ENCODE measurements at regions not wholly inside any gene's neighbourhood (a gene's known extent, or its start where the extent isn't known, plus 50 kb on each side); places are given as distances from the start of the nearest gene placed in this dataset.

DNA sequence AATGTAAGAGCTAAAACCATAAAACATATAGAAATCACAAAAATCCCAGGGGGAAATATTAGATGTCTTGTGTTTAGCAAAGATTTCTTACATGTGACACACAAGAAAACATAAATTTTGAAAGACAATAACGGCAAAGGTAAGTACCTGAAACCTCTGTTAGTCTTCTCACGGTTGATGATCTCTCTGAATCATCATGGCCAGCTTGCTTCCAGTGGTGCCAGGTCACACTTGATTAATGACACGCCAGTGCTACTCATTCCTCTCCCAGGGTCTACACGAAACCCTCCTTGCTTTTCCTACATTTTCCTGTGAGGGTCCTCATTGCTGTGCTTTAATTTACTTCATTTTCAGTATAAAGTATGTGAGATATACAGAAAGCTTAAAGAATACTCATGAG is 114.4 kb upstream of the PARP11 start:
- no peak for DNase-seq

DNA sequence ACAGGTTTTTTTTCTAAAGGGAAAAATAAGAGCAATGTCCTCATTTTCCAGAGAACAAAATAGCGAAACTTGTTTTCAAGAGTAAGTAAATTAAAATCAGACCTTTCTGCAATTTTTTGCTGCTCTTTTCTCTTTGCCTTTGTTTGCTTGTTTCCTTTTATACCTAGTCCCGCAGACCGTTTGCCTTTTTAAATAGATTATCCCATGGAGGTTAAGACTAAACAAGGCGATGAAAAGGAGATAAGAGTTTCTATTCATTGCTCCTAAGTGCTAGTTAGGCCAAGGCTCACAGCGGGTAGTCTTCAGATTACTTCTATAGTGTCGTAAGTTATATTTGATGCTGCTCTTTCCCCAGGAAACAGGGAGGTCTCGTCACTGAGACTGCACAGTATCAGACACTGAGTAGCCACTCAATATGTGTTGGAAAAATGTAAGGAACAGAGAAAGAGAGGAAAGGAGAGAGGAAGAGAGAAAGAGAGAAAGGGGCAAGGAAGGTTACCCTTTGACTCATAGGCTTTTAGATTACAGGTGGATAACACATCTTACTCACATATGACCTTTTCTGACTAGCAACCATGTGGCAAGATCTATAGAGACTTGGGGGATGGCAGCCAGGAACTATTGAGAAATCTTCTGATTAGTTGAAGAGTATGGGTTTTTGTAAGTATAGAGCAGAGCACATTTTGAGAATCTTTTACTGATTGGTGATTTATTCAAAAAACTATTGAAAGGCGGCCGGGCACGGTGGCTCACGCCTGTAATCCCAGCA is 107.5 kb upstream of the PARP11 start:
- no peak for DNase-seq

DNA sequence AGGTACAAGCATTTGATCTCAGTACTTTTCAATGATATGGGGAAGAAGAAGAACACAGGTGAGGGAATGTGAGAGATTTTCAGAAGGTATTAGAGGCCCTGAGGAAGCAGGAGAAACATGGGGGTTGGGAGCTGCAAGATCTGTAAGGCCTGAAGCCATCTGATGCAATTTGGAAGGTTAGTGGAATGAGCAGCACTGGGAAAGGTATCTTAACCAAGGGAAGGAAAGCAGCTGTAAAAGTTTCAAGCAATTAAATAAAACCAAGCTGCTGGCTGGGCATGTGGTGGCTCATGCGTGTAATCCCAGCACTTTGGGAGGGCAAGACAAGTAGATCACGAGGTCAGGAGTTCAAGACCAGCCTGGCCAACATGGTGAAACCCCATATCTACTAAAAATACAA is 104.4 kb upstream of the PARP11 start:
- no peak for DNase-seq

DNA sequence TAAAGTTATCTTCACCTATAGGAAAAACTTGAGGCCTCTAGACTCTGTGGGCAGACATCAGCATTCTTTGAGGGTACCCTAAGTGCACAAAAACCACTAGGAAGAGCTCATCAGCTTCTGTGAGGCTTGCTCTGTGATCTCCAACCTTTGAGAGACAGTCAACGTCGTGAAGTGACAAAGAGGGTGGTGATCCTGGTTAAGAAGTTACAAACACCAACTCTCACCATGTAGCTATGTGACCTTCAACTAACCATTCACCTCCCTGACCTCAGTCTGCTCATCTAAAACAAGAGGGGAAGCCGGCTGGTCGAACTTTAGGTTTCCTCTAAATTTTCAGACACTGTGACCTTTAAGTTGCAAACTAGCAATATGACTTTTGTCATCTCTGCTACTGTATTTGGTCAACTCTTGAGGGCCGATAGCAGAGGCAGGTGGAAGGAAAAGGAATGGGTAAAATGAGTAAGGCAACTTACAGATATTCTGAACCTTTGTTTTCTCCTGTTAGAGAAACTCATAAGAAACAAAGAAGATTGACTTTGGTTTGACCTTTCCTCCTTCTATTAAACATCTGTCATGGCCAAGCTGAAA is 103.2 kb upstream of the PARP11 start:
- DNase-seq = peak; percentile 41

DNA sequence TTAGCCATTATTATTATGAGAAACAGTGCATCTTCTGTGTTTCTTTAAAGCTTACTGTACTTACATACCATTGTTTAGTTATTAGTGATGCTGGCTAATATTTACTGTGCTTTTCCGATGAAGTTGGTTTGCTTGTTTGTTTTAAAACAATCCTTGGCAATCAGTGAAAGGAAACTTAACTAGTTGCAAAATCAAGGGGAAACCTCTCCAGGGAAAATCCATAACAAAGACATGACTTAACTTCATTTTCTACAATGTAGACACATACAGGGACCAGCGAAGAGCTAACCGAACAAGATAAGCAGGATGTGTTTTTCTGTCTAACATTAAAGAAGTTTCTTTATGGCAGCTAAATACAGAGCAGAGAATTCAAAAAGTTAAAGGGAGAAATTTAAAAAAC is 102.5 kb upstream of the PARP11 start:
- no peak for DNase-seq

DNA sequence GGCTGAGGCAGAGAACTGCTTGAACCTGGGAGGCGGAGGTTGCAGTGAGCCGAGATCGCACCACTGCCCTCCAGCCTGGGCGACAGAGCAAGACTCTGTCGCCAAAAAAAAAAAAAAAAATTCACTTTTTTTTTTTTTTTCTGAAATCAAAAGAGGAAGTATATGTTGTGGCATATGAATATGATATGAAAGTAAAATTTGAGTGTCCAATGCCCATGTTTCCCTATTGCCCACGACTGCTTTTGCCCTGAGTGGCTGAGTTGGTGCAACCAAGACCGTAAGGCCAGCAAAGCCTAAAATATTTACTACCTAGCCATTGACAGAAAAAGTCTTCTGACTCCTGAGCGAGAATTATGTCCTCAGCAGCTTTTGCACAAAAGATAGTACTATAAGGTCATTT is 101.7 kb upstream of the PARP11 start:
- DNase-seq = no peak

DNA sequence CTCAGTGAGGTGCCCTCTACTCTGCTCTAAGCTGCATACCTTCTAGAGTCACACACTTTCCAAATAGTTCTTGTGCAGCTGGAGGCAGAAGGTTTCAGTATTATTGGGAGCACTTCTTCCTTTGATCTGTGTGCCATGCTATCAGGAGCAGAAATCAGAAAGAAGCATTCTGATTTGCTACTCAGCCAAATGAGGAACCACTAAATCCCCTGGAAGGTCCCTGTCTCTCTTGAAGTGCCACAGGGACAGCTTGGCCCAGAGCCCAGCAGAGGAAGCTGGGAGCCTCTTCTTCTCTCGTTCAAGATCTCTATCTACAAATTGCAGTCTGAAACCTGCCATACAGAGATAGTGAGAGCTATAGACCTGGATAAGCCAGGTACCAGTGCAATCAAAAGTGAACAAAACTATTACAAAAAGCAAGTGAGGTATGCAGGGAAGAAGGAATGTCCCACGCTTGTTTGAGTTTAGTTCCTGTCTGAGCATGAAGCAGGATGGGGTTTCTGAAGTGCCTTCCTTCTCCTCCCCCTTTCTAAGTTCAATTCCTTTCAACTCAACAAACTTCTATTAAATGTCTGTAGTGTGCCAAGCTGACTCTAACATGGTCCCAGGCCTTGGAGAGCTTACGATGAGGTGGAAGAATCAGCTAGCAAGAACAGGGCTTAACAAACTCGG is 100.9 kb upstream of the PARP11 start:
- DNase-seq = peak; percentile 36

DNA sequence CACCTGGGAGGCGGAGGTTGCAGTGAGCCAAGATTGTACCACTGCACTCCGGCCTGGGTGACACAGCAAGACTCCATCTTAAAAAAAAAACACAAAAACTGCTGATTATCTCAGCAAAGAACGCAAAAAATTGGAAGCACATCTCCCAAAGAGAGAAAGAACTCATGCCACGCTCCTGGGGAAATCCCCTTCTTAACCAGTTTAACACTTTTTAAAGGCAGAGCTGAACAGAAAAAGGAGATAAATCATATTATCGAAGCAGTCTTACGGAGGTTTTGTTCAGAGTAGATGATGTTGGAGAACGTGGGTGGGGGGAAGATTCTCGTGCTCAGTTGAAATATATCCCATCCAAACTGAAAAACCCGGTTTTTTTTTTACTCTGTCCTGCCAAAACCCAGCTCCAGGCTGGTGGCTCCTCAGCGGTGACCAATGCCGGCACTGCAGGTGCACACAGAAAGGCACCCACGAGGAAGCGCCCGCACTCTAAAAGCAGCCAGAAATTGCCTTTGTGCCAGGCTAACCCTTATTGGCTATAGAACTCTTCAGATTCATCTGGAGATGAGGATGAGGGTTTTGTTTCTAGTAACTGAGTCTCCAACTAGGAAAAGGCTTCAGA is 100.2 kb upstream of the PARP11 start:
- peak; percentile 42 for DNase-seq

DNA sequence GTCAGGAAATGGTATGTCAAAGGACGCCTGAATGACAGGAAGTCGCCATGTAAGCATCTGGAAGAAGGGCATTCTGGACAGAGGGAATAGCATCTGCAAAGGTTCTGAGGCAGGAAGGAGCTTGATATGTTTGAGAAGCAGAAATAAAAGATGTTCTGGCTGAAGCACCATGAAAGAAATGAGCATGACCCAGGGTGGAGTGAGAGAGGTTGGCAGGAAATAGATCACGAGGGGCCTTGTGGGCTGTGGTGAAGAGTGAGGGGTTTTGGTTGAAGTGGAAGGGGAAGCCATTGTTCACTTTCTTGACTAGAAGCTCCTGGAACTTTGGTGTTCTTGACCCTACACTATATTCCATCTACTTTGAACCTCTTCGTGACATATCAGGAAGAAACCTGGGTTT is 99.4 kb upstream of the PARP11 start:
- DNase-seq = peak; percentile 60

DNA sequence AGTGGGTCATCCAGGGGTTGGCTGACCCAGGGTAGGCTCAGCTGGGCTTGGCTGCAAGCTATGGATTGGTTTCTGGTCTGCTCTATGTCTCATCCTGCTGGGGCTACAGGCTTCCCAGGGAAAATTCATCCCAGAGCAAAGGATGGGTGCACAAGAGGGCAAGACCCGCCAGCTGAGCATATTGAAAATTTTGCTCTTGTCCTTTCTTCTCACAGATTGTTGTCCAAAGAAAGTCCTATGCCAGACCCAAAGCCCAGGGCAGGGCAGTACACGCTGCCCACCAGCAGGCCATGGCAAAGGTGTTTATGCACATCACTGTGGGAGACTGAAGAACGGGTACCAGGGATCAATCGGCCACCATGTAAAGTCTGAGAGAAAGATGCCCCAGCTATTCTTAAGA is 95.3 kb upstream of the PARP11 start:
- DNase-seq = no peak

DNA sequence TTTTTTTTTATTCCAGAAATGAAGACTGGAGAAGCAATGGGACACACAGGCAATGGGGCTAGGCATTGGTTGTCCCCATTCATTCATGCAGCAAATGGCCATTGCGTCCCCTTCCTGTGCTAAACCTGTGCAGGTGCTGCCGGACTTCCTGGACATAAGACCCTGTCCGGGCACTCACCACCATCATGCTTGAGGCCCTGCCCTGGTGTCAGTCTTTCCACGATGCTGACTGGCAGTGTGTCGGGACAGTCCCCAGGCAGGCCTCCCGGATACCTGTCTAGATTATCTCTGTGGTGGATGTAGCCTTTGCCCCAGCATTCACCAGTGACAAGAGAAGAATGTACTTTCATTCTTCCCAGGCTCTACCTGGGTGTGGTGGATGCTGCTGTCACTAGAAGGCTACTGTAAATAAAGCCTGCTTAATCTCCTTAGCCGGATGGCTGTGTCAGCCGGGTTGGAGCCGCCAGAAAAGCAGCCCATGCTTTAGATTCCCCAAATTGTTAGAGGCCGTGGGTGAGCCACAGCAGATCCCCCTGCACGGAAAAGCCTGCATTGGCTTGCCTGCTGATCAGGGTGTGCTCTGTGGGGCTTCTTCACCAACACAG is 94.5 kb upstream of the PARP11 start:
- DNase-seq = no peak

DNA sequence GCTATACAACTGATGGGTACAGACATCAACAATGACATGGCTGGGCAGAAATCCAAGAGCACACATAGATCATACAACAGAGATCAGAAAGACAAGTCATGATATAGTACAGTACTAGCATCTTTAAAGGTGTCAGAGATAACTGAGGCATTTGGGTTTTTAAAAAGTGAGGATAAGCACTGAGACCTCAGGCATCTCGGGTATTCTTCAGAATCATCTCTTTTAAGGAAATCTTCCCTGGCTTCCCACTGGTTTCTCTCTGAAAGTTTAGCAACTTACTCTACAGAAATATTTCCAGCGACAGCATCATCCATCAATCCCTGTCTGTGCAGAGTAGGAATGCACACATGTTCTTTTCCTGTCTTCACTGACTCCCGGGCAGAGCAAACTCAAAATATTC is 93.2 kb upstream of the PARP11 start:
- no peak for DNase-seq

DNA sequence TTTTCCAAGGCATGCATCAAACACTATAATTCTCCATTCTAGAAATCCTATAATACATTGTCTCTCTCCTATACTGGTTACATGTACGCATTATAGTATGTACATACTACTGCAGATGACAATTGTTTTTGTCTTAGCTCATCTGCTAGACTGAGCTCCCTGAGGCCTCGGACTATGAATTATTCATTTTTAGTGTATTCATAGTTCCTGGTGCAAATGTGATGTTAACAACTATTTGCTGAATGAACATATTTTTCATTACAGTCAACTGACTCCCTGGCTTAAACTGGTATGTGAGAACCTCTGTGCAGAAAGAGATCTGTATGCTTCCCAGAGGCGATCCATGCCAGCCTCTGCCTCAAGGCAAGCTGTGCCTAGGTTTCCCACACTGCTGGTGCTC is 91.8 kb upstream of the PARP11 start:
- DNase-seq = no peak

DNA sequence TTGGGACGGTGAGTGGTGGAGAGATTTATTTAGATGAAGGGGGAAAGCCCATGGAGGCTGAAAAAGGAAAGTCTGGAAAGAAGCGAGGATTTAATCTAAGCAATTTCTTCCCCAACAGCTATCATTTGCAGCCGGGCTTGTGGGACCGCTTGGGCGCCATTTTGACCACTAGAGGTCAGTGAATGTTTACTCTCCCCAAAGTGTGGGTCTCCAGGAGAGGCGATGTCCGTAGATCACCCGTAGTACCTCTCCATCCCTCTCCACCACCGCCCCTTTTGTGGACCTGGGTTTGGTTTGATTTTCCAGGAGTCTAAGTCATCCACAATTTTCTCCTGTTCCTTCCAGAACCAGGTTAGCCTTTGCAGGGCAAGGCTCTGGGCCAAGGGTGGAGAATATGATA is 91.2 kb upstream of the PARP11 start:
- DNase-seq = peak; percentile 34

DNA sequence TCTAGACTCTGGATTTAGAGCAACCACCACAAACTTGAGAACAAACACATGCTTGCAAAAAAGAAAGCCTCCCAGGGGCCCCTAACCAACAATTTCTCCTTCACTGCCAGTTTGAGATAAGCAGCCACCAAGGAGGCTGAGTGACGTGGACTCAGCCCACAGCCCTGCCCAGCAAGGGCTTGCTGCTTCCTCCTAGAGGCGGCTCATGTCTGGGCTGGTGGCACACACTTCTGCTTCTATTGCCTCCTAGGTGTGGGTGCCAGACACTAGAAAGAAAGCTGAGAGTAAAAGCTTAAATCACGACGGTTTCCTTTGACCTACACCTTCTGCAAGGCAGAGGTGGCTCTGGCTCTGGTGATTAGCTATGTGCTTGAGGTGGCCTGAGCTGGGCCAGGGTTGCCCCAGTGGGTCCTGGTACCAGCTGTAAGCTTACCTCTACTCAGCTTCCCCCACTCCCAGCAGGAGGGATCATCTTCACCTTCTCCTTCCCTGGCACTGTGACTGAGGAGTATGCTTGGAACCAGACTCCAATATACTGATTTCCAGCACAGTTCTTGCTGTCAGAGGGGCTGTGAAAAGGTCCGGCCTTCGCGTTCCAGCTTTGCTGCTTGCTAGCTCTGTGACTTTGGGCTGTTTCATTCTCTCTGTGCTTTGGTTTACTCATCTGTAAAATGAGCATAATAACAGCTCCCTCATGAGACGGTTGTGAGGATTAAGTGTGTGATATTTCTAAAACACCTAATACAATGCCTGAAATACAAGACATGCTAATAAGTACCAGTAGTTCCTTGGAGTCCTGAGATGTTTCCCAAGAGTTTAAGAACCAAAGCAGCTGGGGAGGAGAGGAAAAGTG is 89.7 kb upstream of the PARP11 start:
- peak; percentile 86 for DNase-seq

DNA sequence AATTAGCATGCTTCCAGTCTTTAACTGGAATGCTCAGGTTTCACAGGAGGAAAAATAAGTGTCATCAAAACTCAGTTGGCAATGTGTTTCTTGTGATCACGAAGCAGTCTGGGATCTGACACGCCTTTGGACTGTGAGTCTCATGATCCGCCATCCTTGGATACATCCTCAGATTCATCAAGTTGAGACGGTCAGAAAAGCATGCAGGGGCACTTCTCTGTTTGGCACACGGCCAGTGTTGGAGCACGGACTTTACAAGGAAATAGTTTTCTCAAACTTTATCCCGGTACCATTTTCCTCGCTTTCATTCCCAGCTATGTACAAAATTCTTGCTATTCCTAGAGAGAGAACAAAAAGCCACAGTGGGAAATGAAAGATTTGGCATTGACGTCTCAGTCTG is 88.4 kb upstream of the PARP11 start:
- no peak for DNase-seq

DNA sequence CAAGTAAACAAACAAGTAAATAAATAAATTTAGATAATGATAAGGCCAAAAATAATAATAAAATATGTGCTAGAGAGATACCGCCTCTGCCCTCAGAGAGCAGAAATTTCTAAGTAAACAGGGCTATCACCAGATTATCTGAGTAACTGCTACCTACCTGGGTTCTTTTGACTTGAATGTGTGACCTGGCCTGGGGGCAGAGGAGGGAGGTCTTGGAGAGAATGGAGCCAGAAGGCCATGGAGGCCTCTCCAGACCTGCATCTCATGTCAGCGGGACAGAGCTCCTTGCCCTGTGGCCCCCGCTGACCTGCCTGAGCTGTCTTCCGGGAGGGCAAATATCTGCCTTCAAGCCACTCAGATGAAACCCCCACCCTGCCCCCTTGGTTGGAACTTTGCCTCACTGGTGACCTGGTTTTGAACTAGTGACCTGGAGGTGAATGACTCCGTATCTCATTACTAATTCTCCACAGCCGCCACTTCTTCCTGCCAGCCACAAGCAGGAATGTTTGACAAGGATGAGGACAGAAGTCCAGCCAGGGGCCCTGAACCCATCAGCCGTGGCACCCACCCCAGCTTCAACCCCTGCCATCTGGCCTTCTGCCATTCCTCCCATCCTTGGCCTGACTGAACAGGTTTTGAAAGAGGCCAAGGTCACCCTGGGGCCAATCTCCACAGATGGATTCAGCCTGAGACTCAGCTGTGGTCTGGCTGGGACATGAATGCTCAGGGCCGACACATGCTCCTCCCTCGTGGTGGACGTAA is 86.8 kb upstream of the PARP11 start:
- DNase-seq = no peak

DNA sequence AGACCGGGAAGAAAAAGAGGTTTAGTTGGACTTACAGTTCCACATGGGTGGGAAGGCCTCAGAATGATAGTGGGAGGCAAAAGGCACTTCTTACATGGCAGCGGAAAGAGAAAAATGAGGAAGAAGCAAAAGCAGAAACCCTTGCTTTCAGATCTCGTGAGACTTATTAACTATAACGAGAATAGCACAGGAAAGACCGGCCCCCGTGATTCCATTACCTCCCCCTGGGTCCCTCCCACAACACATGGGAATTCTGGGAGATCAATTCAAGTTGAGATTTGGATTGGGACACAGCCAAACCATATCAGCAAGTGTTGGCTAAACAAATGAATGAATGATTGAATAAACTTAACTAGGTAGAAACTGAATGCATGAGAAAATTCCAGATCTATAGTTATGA is 85.3 kb upstream of the PARP11 start:
- DNase-seq = no peak

DNA sequence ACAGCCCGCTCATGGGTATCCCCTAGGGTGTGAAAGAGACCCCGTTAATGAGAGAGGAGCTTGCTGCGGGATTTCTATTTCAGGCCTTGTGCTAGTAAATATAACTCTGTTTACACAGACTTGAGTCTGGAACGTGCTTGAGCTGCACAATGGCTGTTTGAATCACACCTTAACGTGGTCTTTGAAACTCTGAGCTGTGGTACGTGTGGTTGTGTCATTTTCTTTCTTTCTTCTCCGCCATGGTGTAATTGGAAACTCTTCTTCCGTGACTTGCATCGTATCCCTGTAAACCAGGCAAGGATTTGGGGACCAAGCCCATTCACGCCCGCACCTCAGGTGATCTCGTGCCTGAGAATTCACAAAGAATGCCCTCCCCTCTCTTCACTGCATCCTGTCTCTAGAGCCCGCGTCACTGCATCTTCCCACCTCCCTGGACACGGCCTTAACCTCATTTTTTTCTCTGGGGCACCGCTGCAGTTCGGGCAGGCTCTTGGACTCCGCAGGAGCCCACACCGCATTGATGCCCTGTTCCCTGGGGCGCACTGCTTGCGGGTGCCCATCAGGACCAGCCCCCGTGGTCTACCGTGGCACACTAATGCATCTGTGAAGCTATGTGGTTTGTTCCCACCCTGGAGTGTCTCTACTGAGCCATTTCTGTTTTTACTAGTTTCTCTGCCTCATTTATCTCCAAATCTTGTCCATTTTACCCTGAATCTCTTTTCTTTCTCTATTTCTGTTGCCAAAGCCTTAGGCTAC is 78.4 kb upstream of the PARP11 start:
- DNase-seq = peak; percentile 25

DNA sequence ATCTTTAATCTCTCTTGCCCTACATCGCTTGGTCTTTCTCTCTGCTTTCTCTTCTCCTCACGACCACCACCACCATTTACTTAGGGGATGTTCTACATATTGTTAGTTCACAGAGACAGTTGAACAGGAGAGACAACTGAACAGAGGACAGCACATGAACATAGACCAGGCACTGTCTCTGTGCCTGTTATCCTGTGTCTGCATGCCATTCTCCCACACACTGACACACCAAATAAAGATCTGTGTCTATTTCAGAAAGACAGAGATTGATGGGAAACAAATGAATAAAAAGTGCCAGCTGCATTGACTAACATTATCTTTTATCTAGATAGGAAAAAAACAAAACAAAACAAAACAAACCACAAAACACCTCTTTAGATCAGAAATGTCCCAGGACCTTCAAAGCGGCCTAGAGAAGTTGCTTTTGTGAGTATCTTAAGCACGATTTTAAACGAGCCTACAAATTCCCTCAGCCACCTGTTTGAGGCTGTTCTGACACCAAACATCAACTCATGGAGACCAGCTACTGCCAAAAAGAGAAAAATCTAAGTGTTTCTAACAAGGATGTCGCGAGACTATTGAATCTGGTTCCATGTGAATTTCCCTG is 77.6 kb upstream of the PARP11 start:
- peak; percentile 30 for DNase-seq

DNA sequence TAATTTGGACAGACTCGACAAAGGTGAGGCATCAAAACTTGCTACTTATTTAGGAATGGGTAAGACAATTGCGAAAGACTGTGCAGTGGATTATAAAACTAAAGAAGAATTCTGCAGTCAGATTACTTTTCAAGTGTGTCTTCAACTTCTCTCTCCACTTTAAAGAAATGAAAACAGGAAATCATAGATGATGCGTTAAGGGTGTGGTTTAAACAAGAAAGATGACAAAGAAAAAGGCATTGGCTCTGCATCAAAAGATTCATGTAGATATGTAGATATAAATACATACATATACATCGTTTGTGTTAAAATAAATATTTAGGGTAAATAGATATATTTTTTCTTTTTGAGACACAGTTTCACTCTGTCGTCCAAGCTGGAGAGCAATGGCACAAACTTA is 74.6 kb upstream of the PARP11 start:
- DNase-seq = no peak
